ENCODE measurements at regions not wholly inside any gene's neighbourhood (a gene's known extent, or its start where the extent isn't known, plus 50 kb on each side); places are given as distances from the start of the nearest gene placed in this dataset.
"Not testable (repeated sequence)": the region's sequence is repeated elsewhere in the genome, so short reads cannot be mapped to it uniquely, and the experiment has no call there.

- DNase-seq (ENCODE audit: low spot score): no peak
- no peaks in the 10 kb centered on the region for H3K36me3 ChIP-seq (ENCODE audit: control insufficient read depth in 4 of 4, insufficient read depth in 3 of 4, low read depth in 1 of 4, low read length in 3 of 4)
- no peaks in the 10 kb centered on the region for H3K9me3 ChIP-seq (ENCODE audit: control insufficient read depth in 4 of 4, low read length in 3 of 4)
- H3K27ac ChIP-seq (ENCODE audit: low read depth in 1 of 2, low read length in 2 of 2): no peak overlapping the region
- H3K9ac ChIP-seq (ENCODE audit: low read depth in 1 of 2, low read length in 2 of 2): no peak overlapping the region
- H3K27me3 ChIP-seq (ENCODE audit: control insufficient read depth in 4 of 4, insufficient read depth in 4 of 4, low read length in 3 of 4): no peaks in the 10 kb centered on the region
- TF ChIP-seq CTCF (IDR thresholded peaks at IDR 0.05; ENCODE audit: low read depth, low read length, missing input control) (no peak), EGR1 (IDR thresholded peaks at IDR 0.05; ENCODE audit: low read depth in 2 of 2) (no peak), RAD21 (IDR thresholded peaks at IDR 0.05) (no peak), HNF4G (IDR thresholded peaks at IDR 0.05) (no peak), NR2F2 (IDR thresholded peaks at IDR 0.05) (no peak), HNF4A (conservative IDR thresholded peaks at IDR 0.05) (no peak), FOXA1 (IDR thresholded peaks at IDR 0.05) (no peak), FOXA2 (IDR thresholded peaks at IDR 0.05) (no peak), GABPA (IDR thresholded peaks at IDR 0.05 in 1 of 2, conservative IDR thresholded peaks at IDR 0.05 in 1 of 2) (no peak), REST (IDR thresholded peaks at IDR 0.05) (no peak), JUND (IDR thresholded peaks at IDR 0.05) (no peak), TAF1 (conservative IDR thresholded peaks at IDR 0.05) (no peak), SP1 (IDR thresholded peaks at IDR 0.05) (no peak), ATF3 (IDR thresholded peaks at IDR 0.05) (no peak), RXRA (IDR thresholded peaks at IDR 0.05) (no peak)
- TF ChIP-seq, protein P1, sequence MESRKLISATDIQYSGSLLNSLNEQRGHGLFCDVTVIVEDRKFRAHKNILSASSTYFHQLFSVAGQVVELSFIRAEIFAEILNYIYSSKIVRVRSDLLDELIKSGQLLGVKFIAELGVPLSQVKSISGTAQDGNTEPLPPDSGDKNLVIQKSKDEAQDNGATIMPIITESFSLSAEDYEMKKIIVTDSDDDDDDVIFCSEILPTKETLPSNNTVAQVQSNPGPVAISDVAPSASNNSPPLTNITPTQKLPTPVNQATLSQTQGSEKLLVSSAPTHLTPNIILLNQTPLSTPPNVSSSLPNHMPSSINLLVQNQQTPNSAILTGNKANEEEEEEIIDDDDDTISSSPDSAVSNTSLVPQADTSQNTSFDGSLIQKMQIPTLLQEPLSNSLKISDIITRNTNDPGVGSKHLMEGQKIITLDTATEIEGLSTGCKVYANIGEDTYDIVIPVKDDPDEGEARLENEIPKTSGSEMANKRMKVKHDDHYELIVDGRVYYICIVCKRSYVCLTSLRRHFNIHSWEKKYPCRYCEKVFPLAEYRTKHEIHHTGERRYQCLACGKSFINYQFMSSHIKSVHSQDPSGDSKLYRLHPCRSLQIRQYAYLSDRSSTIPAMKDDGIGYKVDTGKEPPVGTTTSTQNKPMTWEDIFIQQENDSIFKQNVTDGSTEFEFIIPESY (IDR thresholded peaks at IDR 0.05): no peak
- TF ChIP-seq, protein P2, sequence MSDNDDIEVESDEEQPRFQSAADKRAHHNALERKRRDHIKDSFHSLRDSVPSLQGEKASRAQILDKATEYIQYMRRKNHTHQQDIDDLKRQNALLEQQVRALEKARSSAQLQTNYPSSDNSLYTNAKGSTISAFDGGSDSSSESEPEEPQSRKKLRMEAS (IDR thresholded peaks at IDR 0.05): no peak
- WGBS: 91% methylated on average over 1 of the region's 1 CpG
- H3K4me3 ChIP-seq (ENCODE audit: low read depth in 1 of 3, low read length in 3 of 3): no peak overlapping the region
- no peaks in the 10 kb centered on the region for H3K4me1 ChIP-seq (ENCODE audit: control insufficient read depth in 4 of 4, insufficient read depth in 4 of 4, low read length in 3 of 4)
Measured at GRCh38 chr13:80523134-80523533, 182.2 kb upstream of the SPRY2 start.

DNA sequence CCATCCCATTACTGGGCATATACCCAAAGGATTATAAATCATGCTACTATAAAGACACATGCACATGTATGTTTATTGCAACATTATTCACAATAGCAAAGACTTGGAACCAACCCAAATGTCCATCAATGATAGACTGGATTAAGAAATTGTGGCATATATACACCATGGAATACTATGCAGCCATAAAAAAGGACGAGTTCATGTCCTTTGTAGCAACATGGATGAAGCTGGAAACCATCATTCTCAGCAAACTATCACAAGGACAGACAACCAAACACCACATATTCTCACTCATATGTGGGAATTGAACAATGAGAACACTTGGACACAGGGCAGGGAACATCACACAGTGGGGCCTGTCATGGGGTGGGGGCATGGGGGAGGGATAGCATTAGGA lies 181.5 kb upstream of the SPRY2 start:
- not testable (repeated sequence) for H3K36me3 ChIP-seq (ENCODE audit: control insufficient read depth in 4 of 4, insufficient read depth in 3 of 4, low read depth in 1 of 4, low read length in 3 of 4); H3K4me3 ChIP-seq (ENCODE audit: low read depth in 1 of 3, low read length in 3 of 3); H3K9me3 ChIP-seq (ENCODE audit: control insufficient read depth in 4 of 4, low read length in 3 of 4); H3K27ac ChIP-seq (ENCODE audit: low read depth in 1 of 2, low read length in 2 of 2); DNase-seq (ENCODE audit: low spot score); H3K9ac ChIP-seq (ENCODE audit: low read depth in 1 of 2, low read length in 2 of 2); H3K27me3 ChIP-seq (ENCODE audit: control insufficient read depth in 4 of 4, insufficient read depth in 4 of 4, low read length in 3 of 4); H3K4me1 ChIP-seq (ENCODE audit: control insufficient read depth in 4 of 4, insufficient read depth in 4 of 4, low read length in 3 of 4)
- 54% methylated on average over 1 of the region's 1 CpG for WGBS
